GM12878 (cell line): ENCODE measurements at regions not wholly inside any gene's neighbourhood (a gene's known extent, or its start where the extent isn't known, plus 50 kb on each side); places are given as distances from the start of the nearest gene placed in this dataset.

Experiments
- ATAC-seq: fragments of 200-7000 bp; cut with Tn5 transposase; 3 replicates; pipeline ENCODE4 v1.9.1; 2020; ENCODE audit warnings: mild to moderate bottlenecking, moderate library complexity
- BruUV-seq: library from RNA; stranded (reverse); fragments of 400-500 nt; replicated peaks from 2 replicates; lab custom pipeline; 2021; lab: Mats Ljungman, UMichigan
- CTCF ChIA-PET: fragments of 300-600 bp; sonication (Branson Sonifier 250); formaldehyde crosslinking; extraction: SDS; loops from one replicate; lab custom pipeline; 2021; ENCODE audit warnings: inconsistent platforms; lab: Yijun Ruan, JAX
- POLR2A ChIA-PET: fragments of 350-600 bp; formaldehyde crosslinking; extraction: SDS; loops from one replicate; lab custom pipeline; 2021; ENCODE audit warnings: inconsistent platforms; lab: Charles Lee
- RAD21 ChIA-PET: fragments of 300-600 bp; sonication (Branson Sonifier 250); formaldehyde crosslinking; loops from one replicate; lab custom pipeline; 2023; ENCODE audit warnings: antibody characterized with exemption; ENCODE audit not compliant: unreplicated experiment; lab: Charles Lee
- SMC1A ChIA-PET: fragments of 300-600 bp; sonication (Branson Sonifier 250); formaldehyde crosslinking; loops from one replicate; lab custom pipeline; 2023; ENCODE audit not compliant: unreplicated experiment, uncharacterized antibody; lab: Charles Lee
- DNase-seq: peaks from one replicate; pipeline ENCODE4 v3.0.0-alpha.2; 2011; ENCODE audit warnings: low read depth, low spot score
- FAIRE-seq: peaks from 3 replicates; lab custom pipeline; 2011; peaks lifted over from hg19 to GRCh38; lab: Jason Lieb, UNC
- H2AFZ ChIP-seq: 2 replicates; pipeline ENCODE4 v1.6.0; 2011; ENCODE audit warnings: low read depth, low read length, control low read depth; ENCODE audit not compliant: control insufficient read depth
- H3K27ac ChIP-seq: 2 replicates; pipeline ENCODE4 v1.5.1; 2011; ENCODE audit warnings: control low read depth; ENCODE audit not compliant: control insufficient read depth, insufficient read depth
- H3K27me3 ChIP-seq, 2 experiments: replicated peaks in 1 of 2; 2 replicates each; pipeline versions ENCODE4 v1.6.0 to v1.6.1; 2011; ENCODE audit warnings: low read length in 1 of 2; ENCODE audit not compliant: control insufficient read depth in 2 of 2, insufficient read depth in 2 of 2
- H3K36me3 ChIP-seq, 2 experiments: 2 replicates each; pipeline ENCODE4 v1.5.1; 2011; ENCODE audit warnings: low read length in 1 of 2; ENCODE audit not compliant: control insufficient read depth in 2 of 2, insufficient read depth in 2 of 2
- H3K4me1 ChIP-seq: 2 replicates; pipeline ENCODE4 v1.6.1; 2011; ENCODE audit warnings: mild to moderate bottlenecking, low read length, moderate library complexity, mixed read lengths; ENCODE audit not compliant: control insufficient read depth, insufficient read depth
- H3K4me2 ChIP-seq: 2 replicates; pipeline ENCODE4 v1.6.0; 2011; ENCODE audit warnings: control low read depth; ENCODE audit not compliant: control insufficient read depth, insufficient read depth
- H3K4me3 ChIP-seq: fragments of 200-600 bp; sonication (generic); 2 replicates; pipeline ENCODE4 v1.5.1; 2016
- H3K79me2 ChIP-seq: 2 replicates; pipeline ENCODE4 v1.6.0; 2011; ENCODE audit warnings: low read length; ENCODE audit not compliant: control insufficient read depth, insufficient read depth
- H3K9ac ChIP-seq: 2 replicates; pipeline ENCODE4 v1.8.0; 2011; ENCODE audit warnings: low read length, control low read depth, mixed read lengths; ENCODE audit not compliant: control insufficient read depth, insufficient read depth
- H3K9me3 ChIP-seq: replicated peaks from 3 replicates; pipeline ENCODE4 v1.5.1; 2011; ENCODE audit warnings: mild to moderate bottlenecking, low read length; ENCODE audit not compliant: control insufficient read depth, insufficient read depth
- H4K20me1 ChIP-seq: 2 replicates; pipeline ENCODE4 v1.6.0; 2011; ENCODE audit not compliant: control insufficient read depth, insufficient read depth
- ATF7 ChIP-seq: fragments of 450-650 bp; IDR thresholded peaks from 2 replicates; pipeline ENCODE4 v1.6.1; 2016; ENCODE audit warnings: low read depth, mild to moderate bottlenecking
- BHLHE40 ChIP-seq, 2 experiments: fragments of 450-650 bp in 1 of 2; IDR thresholded peaks; 2 replicates each; pipeline ENCODE4 v1.6.1; 2011 to 2017; ENCODE audit warnings: low read depth in 2 of 2, borderline replicate concordance in 1 of 2, improper control_type of control experiment in 1 of 2, low read length in 1 of 2, mild to moderate bottlenecking in 1 of 2
- CBX5 ChIP-seq: sonication (generic); IDR thresholded peaks from 2 replicates; pipeline ENCODE4 v1.6.1; 2016; ENCODE audit warnings: low read depth, moderate library complexity, mild to moderate bottlenecking, inconsistent platforms
- EP300 ChIP-seq, 2 experiments: fragments of 150-350 bp in 1 of 2; IDR thresholded peaks; 2 replicates each; pipeline ENCODE4 v1.6.1; 2011 to 2012; ENCODE audit warnings: low read depth in 2 of 2, low read length in 2 of 2, borderline replicate concordance in 1 of 2, improper control_type of control experiment in 1 of 2, inconsistent platforms in 1 of 2; ENCODE audit not compliant: control insufficient read depth in 1 of 2
- ETV6 ChIP-seq, 2 experiments: fragments of 450-650 bp in 1 of 2; IDR thresholded peaks in 1 of 2; conservative IDR thresholded peaks in 1 of 2; 2 replicates each; pipeline ENCODE4 v1.6.1; 2014; ENCODE audit warnings: antibody characterized with exemption in 1 of 2, borderline replicate concordance in 1 of 2, low read depth in 1 of 2, mild to moderate bottlenecking in 1 of 2, moderate library complexity in 1 of 2
- JUNB ChIP-seq: IDR thresholded peaks from 2 replicates; pipeline ENCODE4 v1.6.1; 2016; ENCODE audit warnings: antibody characterized with exemption, mild to moderate bottlenecking
- POU2F2 ChIP-seq: IDR thresholded peaks from 3 replicates; pipeline ENCODE4 v1.6.1; 2011; ENCODE audit warnings: low read depth, mild to moderate bottlenecking, low read length, borderline replicate concordance
- SKIL ChIP-seq: fragments of 450-650 bp; IDR thresholded peaks from 2 replicates; pipeline ENCODE4 v1.6.1; 2017; ENCODE audit warnings: mild to moderate bottlenecking, low read depth, inconsistent platforms; ENCODE audit not compliant: poor library complexity, severe bottlenecking
- SPI1 ChIP-seq: IDR thresholded peaks from 2 replicates; pipeline ENCODE4 v1.6.1; 2011; ENCODE audit warnings: low read depth, mild to moderate bottlenecking, low read length, moderate library complexity, borderline replicate concordance; ENCODE audit not compliant: insufficient read depth
- TCF12 ChIP-seq: IDR thresholded peaks from 2 replicates; pipeline ENCODE4 v1.6.1; 2011; ENCODE audit warnings: low read depth, mild to moderate bottlenecking, low read length
- ZBED1 ChIP-seq: IDR thresholded peaks from 2 replicates; pipeline ENCODE4 v1.6.1; 2016; ENCODE audit warnings: borderline replicate concordance
- ZNF217 ChIP-seq: fragments of 450-650 bp; IDR thresholded peaks from 2 replicates; pipeline ENCODE4 v1.6.1; 2017; ENCODE audit warnings: antibody characterized with exemption, mild to moderate bottlenecking
- WGBS: methylation state at CpG from one replicate; pipeline ENCODE4 v1.1.6; 2016; ENCODE audit warnings: low lambda C conversion rate; ENCODE audit not compliant: insufficient replicate concordance, insufficient coverage; ENCODE audit errors: missing lambda C conversion rate; 5-methylcytosine and 5-hydroxymethylcytosine counted together
- in situ Hi-C: fragments of 300-500 bp; cut with MboI; formaldehyde crosslinking; loops from 9 replicates; pipeline ENCODE4 v1.14.3; 2018; ENCODE audit warnings: mixed read lengths
- intact Hi-C: fragments of 100-400 bp; cut with micrococcal nuclease; formaldehyde crosslinking; loops from one replicate; pipeline ENCODE4 v1.14.2; 2022; ENCODE audit not compliant: unreplicated experiment
- TF ChIP-seq, protein P1 (sequence below): fragments of 150-350 bp; IDR thresholded peaks from 2 replicates; pipeline ENCODE4 v1.6.1; 2014; ENCODE audit warnings: mild to moderate bottlenecking, low read depth, low read length

DNA sequence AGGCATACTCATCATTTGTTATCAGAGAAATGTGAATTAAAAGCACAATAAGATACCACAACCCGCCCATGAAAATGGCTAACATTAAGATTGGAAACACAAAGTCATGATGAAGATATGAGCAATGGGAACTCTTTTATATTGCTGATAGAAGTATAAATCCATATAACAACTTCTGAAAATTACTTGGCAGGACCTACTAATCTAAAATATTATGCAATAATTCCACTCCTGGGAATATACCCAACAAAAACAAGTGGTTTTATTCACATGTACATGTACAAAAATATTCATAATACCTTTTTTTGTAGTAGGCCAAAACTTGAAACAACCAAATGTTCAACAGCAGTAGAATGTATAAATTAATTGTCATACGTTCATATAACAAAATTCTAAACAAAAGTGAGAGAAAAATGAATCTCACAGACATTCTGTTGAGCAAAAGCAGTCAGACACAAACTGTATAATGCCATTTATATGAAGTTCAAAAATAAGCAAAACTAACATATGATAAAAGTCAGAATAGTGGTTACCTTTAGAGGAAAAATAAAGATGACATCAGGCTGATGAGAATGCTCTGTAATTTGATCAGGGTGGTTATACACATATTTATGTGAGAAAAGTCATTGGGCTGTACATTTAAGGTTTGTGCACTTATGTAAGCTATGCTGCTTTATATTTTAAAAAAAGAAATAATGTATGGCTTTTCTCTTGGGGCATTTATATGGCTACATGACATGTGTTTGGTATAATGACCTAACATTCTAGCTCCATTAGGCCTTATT lies 309.2 kb upstream of the KITLG start (continued):
- TF ChIP-seq EP300 (IDR thresholded peaks at IDR 0.05; ENCODE audit: borderline replicate concordance in 1 of 2, control insufficient read depth in 1 of 2, low read depth in 2 of 2, low read length in 2 of 2): no peak

DNA sequence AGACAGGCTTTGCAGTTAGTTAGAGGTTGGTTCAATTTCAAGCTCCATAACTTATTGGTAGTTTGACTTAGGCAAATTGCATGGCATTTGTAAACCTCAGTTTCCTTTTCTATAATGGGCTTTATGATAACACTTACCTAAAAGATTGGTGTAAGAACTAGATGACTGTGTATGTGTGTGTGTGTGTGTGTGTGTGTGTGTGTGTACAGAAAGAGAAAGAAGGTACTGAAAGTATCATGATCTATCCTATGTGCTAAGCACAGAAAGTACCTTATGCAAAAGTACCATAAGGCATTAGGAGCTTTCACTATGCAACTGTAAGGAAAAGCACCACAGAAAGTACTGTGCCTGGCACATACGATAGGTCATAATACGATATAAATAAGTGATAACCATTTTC lies 304.3 kb upstream of the KITLG start:
- Histone ChIP-seq H3K36me3 (no peaks in the 10 kb centered on the region), H3K79me2 (no peaks in the 10 kb centered on the region), H3K27ac (no peak overlapping the region), H3K27me3 (no peaks in the 10 kb centered on the region), H4K20me1 (no peaks in the 10 kb centered on the region), H3K9me3 (no peaks in the 10 kb centered on the region; the same call in 2 of the 3 replicates), H2AFZ (no peak overlapping the region), H3K9ac (no peak overlapping the region), H3K4me2 (no peak overlapping the region), H3K4me1 (no peaks in the 10 kb centered on the region), H3K4me3 (no peak overlapping the region)
- ATAC-seq (peak; percentile 98), FAIRE-seq (no peak), DNase-seq (peak; percentile 23)
- BruUV-seq: no TSS peak
- ChIA-PET SMC1A (interaction anchor here (0.6 to 2.5 kb wide), 8 partner anchors 8 to 121 kb away, joined by 3 to 14 read pairs (median 4); no protein-coding TSS in a partner anchor), CTCF (interaction anchor here (0.9 to 2.2 kb wide), 5 partner anchors 8 to 771 kb away, joined by 3 to 7 read pairs (median 3); no protein-coding TSS in a partner anchor), POLR2A (no interaction called here), RAD21 (interaction anchor here (0.6 to 1.4 kb wide), 3 partner anchors 11 to 585 kb away, joined by 3 to 6 read pairs (median 4); no protein-coding TSS in a partner anchor)
- in situ Hi-C loops (no loop called here), intact Hi-C loops (no loop called here)
- WGBS: 69% methylated on average over 2 of the region's 2 CpGs
- TF ChIP-seq JUNB (0 out of 2 replicates have a peak, but pooled peaks have one; percentile 47), ZNF217 (peak; percentile 74; the same call in 1 of the 2 replicates), CBX5 (no peak), SKIL (peak; percentile 24), ETV6 (conservative IDR thresholded peaks at IDR 0.05 in 1 of 2, IDR thresholded peaks at IDR 0.05 in 1 of 2; ENCODE audit: borderline replicate concordance in 1 of 2, low read depth in 1 of 2) (peak in 1 of 2 experiments; percentile 63; a peak in 2 of 4 replicates), SPI1 (peak; percentile 31; the same call in 1 of the 2 replicates), ATF7 (peak; percentile 95), TCF12 (no peak), BHLHE40 (IDR thresholded peaks at IDR 0.05; ENCODE audit: borderline replicate concordance in 1 of 2, low read depth in 2 of 2, low read length in 1 of 2) (peak in 1 of 2 experiments; percentile 52; a peak in 1 of 4 replicates), POU2F2 (peak; percentile 77; the same call in 1 of the 3 replicates), ZBED1 (peak; percentile 57; the same call in 1 of the 2 replicates)
- TF ChIP-seq, protein P1, sequence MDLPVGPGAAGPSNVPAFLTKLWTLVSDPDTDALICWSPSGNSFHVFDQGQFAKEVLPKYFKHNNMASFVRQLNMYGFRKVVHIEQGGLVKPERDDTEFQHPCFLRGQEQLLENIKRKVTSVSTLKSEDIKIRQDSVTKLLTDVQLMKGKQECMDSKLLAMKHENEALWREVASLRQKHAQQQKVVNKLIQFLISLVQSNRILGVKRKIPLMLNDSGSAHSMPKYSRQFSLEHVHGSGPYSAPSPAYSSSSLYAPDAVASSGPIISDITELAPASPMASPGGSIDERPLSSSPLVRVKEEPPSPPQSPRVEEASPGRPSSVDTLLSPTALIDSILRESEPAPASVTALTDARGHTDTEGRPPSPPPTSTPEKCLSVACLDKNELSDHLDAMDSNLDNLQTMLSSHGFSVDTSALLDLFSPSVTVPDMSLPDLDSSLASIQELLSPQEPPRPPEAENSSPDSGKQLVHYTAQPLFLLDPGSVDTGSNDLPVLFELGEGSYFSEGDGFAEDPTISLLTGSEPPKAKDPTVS: peak; percentile 24; the same call in 1 of the 2 replicates
